ENCODE measurements at regions not wholly inside any gene's neighbourhood (a gene's known extent, or its start where the extent isn't known, plus 50 kb on each side); places are given as distances from the start of the nearest gene placed in this dataset. TPM values are rescaled to one million over a fixed set of nuclear protein-coding genes. Genes with fewer than 3 reads are reported as not detected.

Small RNAs in the stretch of these regions (small RNA-seq; reads per million reads assigned to genes)
- gene RNU6-505P (ENCODE audit: low replicate concordance): not detected
